ACHN (cell line): ENCODE measurements at regions not wholly inside any gene's neighbourhood (a gene's known extent, or its start where the extent isn't known, plus 50 kb on each side); places are given as distances from the start of the nearest gene placed in this dataset.

Experiments used
- DNase-seq: peaks from one replicate; pipeline ENCODE4 v3.0.0-alpha.2; 2015
- in situ Hi-C: cut with HindIII; loops from 2 replicates; pipeline ENCODE4 v1.10.0; 2017; ENCODE audit warnings: low sequenced_read_pairs, low pct_ligation_motif_present, low pct_unique_long_range_greater_than_20kb

GRCh38 chr4:64582492-64582891, 173.2 kb upstream of the TECRL start:
- no peak for DNase-seq
- in situ Hi-C loops = no loop called here

GRCh38 chr4:64581422-64581821, 172.2 kb upstream of the TECRL start:
- in situ Hi-C loops = no loop called here
- peak; percentile 4 for DNase-seq

- no peak for DNase-seq
- in situ Hi-C loops = no loop called here
These were observed 154.9 kb upstream of the TECRL start for GRCh38 chr4:64564126-64564525.

GRCh38 chr4:64559571-64559970, 150.3 kb upstream of the TECRL start:
- no peak for DNase-seq
- in situ Hi-C loops = no loop called here

GRCh38 chr4:64551125-64551524, 141.9 kb upstream of the TECRL start:
- in situ Hi-C loops = no loop called here
- DNase-seq = no peak

- in situ Hi-C loops = no loop called here
- no peak for DNase-seq
These were observed 136.3 kb upstream of the TECRL start for GRCh38 chr4:64545593-64545992.

- peak; percentile 47 for DNase-seq
- in situ Hi-C loops = no loop called here
These were observed 130.1 kb upstream of the TECRL start for GRCh38 chr4:64539234-64539849.

- in situ Hi-C loops = no loop called here
- DNase-seq = peak; percentile 12
These were observed 129.0 kb upstream of the TECRL start for GRCh38 chr4:64538219-64538618.

- in situ Hi-C loops = no loop called here
- no peak for DNase-seq
These were observed 124.4 kb upstream of the TECRL start for GRCh38 chr4:64533637-64534036.

GRCh38 chr4:64533159-64533558, 123.9 kb upstream of the TECRL start:
- in situ Hi-C loops = no loop called here
- no peak for DNase-seq

GRCh38 chr4:64520421-64520820, 111.2 kb upstream of the TECRL start:
- in situ Hi-C loops = no loop called here
- no peak for DNase-seq

- in situ Hi-C loops = no loop called here
- no peak for DNase-seq
These were observed 109.3 kb upstream of the TECRL start for GRCh38 chr4:64518600-64518999.

GRCh38 chr4:64516176-64516575, 106.9 kb upstream of the TECRL start:
- in situ Hi-C loops = no loop called here
- DNase-seq = no peak

- in situ Hi-C loops = no loop called here
- DNase-seq = no peak
These were observed 98.8 kb upstream of the TECRL start for GRCh38 chr4:64508089-64508488.

- no peak for DNase-seq
- in situ Hi-C loops = no loop called here
These were observed 94.9 kb upstream of the TECRL start for GRCh38 chr4:64503945-64504675.

- DNase-seq = no peak
- in situ Hi-C loops = no loop called here
These were observed 94.2 kb upstream of the TECRL start for GRCh38 chr4:64503416-64503815.

- DNase-seq = no peak
- in situ Hi-C loops = no loop called here
These were observed 88.2 kb upstream of the TECRL start for GRCh38 chr4:64497491-64497890.

GRCh38 chr4:64495946-64496345, 86.7 kb upstream of the TECRL start:
- DNase-seq = no peak
- in situ Hi-C loops = no loop called here

GRCh38 chr4:64489628-64490027, 80.4 kb upstream of the TECRL start:
- DNase-seq = no peak
- in situ Hi-C loops = no loop called here

GRCh38 chr4:64479338-64479737, 70.1 kb upstream of the TECRL start:
- DNase-seq = no peak
- in situ Hi-C loops = no loop called here
